K562 (cell line): ENCODE measurements at regions not wholly inside any gene's neighbourhood (a gene's known extent, or its start where the extent isn't known, plus 50 kb on each side); places are given as distances from the start of the nearest gene placed in this dataset.

Source experiments
- ATAC-seq: fragments of 200-7000 bp; cut with Tn5 transposase; 3 replicates; pipeline ENCODE4 v1.9.1; 2020; ENCODE audit warnings: moderate library complexity
- BruUV-seq: library from RNA; stranded (reverse); fragments of 400-500 nt; replicated peaks from 2 replicates; lab custom pipeline; 2021; lab: Mats Ljungman, UMichigan
- CTCF ChIA-PET: fragments of 300-600 bp; formaldehyde crosslinking; extraction: SDS; loops from one replicate; lab custom pipeline; 2021; ENCODE audit warnings: low intra/inter-chr PET ratio; lab: Yijun Ruan, JAX
- POLR2A ChIA-PET: fragments of 300-600, 350-650 bp; sonication (Branson Sonifier 250); formaldehyde crosslinking; extraction: SDS; loops from one replicate; lab custom pipeline; 2021; ENCODE audit warnings: antibody characterized with exemption, inconsistent platforms; lab: Yijun Ruan, JAX
- DNase-seq, 4 experiments: peaks; one replicate each; pipeline versions ENCODE4 v3.0.0 to v3.0.0-alpha.2; 2011 to 2018; ENCODE audit warnings: low spot score in 3 of 4, mixed read lengths in 3 of 4; ENCODE audit errors: extremely low read depth in 1 of 4
- FAIRE-seq: peaks from 2 replicates; lab custom pipeline; 2011; peaks lifted over from hg19 to GRCh38; lab: Jason Lieb, UNC
- H2AFZ ChIP-seq: 2 replicates; pipeline ENCODE4 v1.6.0; 2011; ENCODE audit warnings: low read depth, low read length, control low read depth, inconsistent platforms
- H3K27ac ChIP-seq: fragments of 200-600 bp; 3 replicates; pipeline ENCODE4 v1.8.0; 2011; ENCODE audit warnings: low read depth, mild to moderate bottlenecking, control low read depth, inconsistent platforms, low read length, moderate library complexity, mixed read lengths; ENCODE audit errors: extremely low read depth
- H3K27me3 ChIP-seq, 2 experiments: fragments of 300-600 bp in 1 of 2; 2 replicates in 1 of 2; 3 replicates in 1 of 2; pipeline versions ENCODE4 v1.6.0 to v1.8.0; 2011; ENCODE audit warnings: inconsistent platforms in 2 of 2, low read length in 2 of 2, mild to moderate bottlenecking in 1 of 2, mixed read lengths in 1 of 2, moderate library complexity in 1 of 2; ENCODE audit not compliant: control insufficient read depth in 2 of 2, insufficient read depth in 2 of 2
- H3K36me3 ChIP-seq: fragments of 300-600 bp; 3 replicates; pipeline ENCODE4 v1.8.0; 2011; ENCODE audit warnings: mild to moderate bottlenecking, low read length, inconsistent platforms; ENCODE audit not compliant: control insufficient read depth, insufficient read depth
- H3K4me1 ChIP-seq, 2 experiments: fragments of 200-600 bp in 1 of 2; replicated peaks in 1 of 2; 2 replicates in 1 of 2; 3 replicates in 1 of 2; pipeline versions ENCODE4 v1.5.1 to v1.8.0; 2011; ENCODE audit warnings: inconsistent platforms in 2 of 2, low read length in 2 of 2, mild to moderate bottlenecking in 1 of 2, mixed read lengths in 1 of 2, moderate library complexity in 1 of 2; ENCODE audit not compliant: control insufficient read depth in 2 of 2, insufficient read depth in 2 of 2
- H3K4me2 ChIP-seq: 2 replicates; pipeline ENCODE4 v1.6.1; 2011; ENCODE audit warnings: low read length, control low read depth, inconsistent platforms, mixed read lengths; ENCODE audit not compliant: insufficient read depth
- H3K4me3 ChIP-seq: fragments of 200-600 bp; sonication (generic), shearing (Covaris generic); 2 replicates; pipeline ENCODE4 v1.5.1; 2016; ENCODE audit warnings: control low read depth, inconsistent platforms
- H3K79me2 ChIP-seq: fragments of 200-600 bp; 3 replicates; pipeline ENCODE4 v1.8.0; 2011; ENCODE audit warnings: low read length, inconsistent platforms; ENCODE audit not compliant: control insufficient read depth, insufficient read depth
- H3K9ac ChIP-seq, 2 experiments: 2 replicates each; pipeline versions ENCODE4 v1.6.0 to v1.6.1; 2011; ENCODE audit warnings: low read depth in 2 of 2, low read length in 2 of 2, control low read depth in 1 of 2, inconsistent platforms in 1 of 2, mild to moderate bottlenecking in 1 of 2, mixed read lengths in 1 of 2; ENCODE audit not compliant: insufficient read depth in 1 of 2
- H3K9me1 ChIP-seq: one replicate; pipeline ENCODE4 v1.6.0; 2011; ENCODE audit warnings: inconsistent platforms, mild to moderate bottlenecking, low read length, moderate library complexity; ENCODE audit not compliant: control insufficient read depth, insufficient read depth
- H3K9me3 ChIP-seq: replicated peaks from 2 replicates; pipeline ENCODE4 v1.5.1; 2011; ENCODE audit warnings: low read depth, low read length, inconsistent platforms; ENCODE audit not compliant: control insufficient read depth, insufficient read depth
- H4K20me1 ChIP-seq: replicated peaks from 2 replicates; pipeline ENCODE4 v1.6.1; 2011; ENCODE audit warnings: low read length, inconsistent platforms, mixed read lengths; ENCODE audit not compliant: control insufficient read depth, insufficient read depth
- BDP1 ChIP-seq: IDR thresholded peaks from 3 replicates; pipeline ENCODE4 v1.6.1; 2011; ENCODE audit not compliant: insufficient read length, insufficient read depth
- BRCA1 ChIP-seq, 2 experiments: fragments of 450-650 bp in 1 of 2; sonication (generic) in 1 of 2; formaldehyde crosslinking in 1 of 2; IDR thresholded peaks; 2 replicates each; pipeline versions ENCODE4 v1.5.0 to v1.6.1; 2017 to 2020; ENCODE audit warnings: mild to moderate bottlenecking in 1 of 2, missing genetic modification reagents in 1 of 2
- HMG20A ChIP-seq: fragments of 450-650 bp; formaldehyde crosslinking; conservative IDR thresholded peaks from 2 replicates; pipeline ENCODE4 v1.4.0; 2020; ENCODE audit warnings: mild to moderate bottlenecking, mixed read lengths
- POLR2AphosphoS2 ChIP-seq: IDR thresholded peaks from 2 replicates; pipeline ENCODE4 v1.6.1; 2012; ENCODE audit warnings: low read length, improper control_type of control experiment
- RBM25 ChIP-seq: fragments of 200-400 bp; formaldehyde crosslinking; IDR thresholded peaks from 2 replicates; pipeline ENCODE4 v1.6.1; 2018; ENCODE audit warnings: low read length, low read depth, moderate library complexity; ENCODE audit not compliant: severe bottlenecking
- RBM34 ChIP-seq: fragments of 200-400 bp; formaldehyde crosslinking; IDR thresholded peaks from 2 replicates; pipeline ENCODE4 v1.6.1; 2018; ENCODE audit warnings: low read length, borderline replicate concordance; ENCODE audit not compliant: insufficient read depth
- RFX1 ChIP-seq: fragments of 450-650 bp; IDR thresholded peaks from 2 replicates; pipeline ENCODE4 v1.6.1; 2016; ENCODE audit warnings: mild to moderate bottlenecking, moderate library complexity
- SMAD2 ChIP-seq: fragments of 150-350 bp; IDR thresholded peaks from 2 replicates; pipeline ENCODE4 v1.6.1; 2014; ENCODE audit warnings: low read depth, mild to moderate bottlenecking, low read length
- SNIP1 ChIP-seq: fragments of 450-650 bp; IDR thresholded peaks from 2 replicates; pipeline ENCODE4 v1.7.1; 2017; ENCODE audit warnings: low read depth, mild to moderate bottlenecking
- SRSF7 ChIP-seq: fragments of 200-400 bp; formaldehyde crosslinking; optimal IDR thresholded peaks from 2 replicates; pipeline ENCODE3; 2017; ENCODE audit warnings: mild to moderate bottlenecking, low read depth, low read length
- TAF9B ChIP-seq: fragments of 450-650 bp; IDR thresholded peaks from 2 replicates; pipeline ENCODE4 v1.6.1; 2018; ENCODE audit warnings: mild to moderate bottlenecking; ENCODE audit not compliant: partially characterized antibody
- ZNF277 ChIP-seq: fragments of 250-450 bp; sonication (Bioruptor Pico); IDR thresholded peaks from 2 replicates; pipeline ENCODE4 v1.8.0; 2022; ENCODE audit warnings: inconsistent platforms, mild to moderate bottlenecking, moderate library complexity, borderline replicate concordance
- ZNF311 ChIP-seq: fragments of 250-450 bp; sonication (Bioruptor Pico); IDR thresholded peaks from 2 replicates; pipeline ENCODE4 v1.4.0; 2020; ENCODE audit warnings: mild to moderate bottlenecking, moderate library complexity
- WGBS: fragments of 100-300 bp; shearing (Covaris generic); methylation state at CpG from one replicate; pipeline ENCODE4 v1.1.6; 2016; ENCODE audit warnings: low coverage, mixed read lengths; ENCODE audit not compliant: insufficient coverage; ENCODE audit errors: missing lambda C conversion rate; 5-methylcytosine and 5-hydroxymethylcytosine counted together
- in situ Hi-C: fragments of 300-500 bp; cut with MboI; formaldehyde crosslinking; loops from 4 replicates; pipeline ENCODE4 v1.15.0; 2018; ENCODE audit warnings: inconsistent platforms, mixed read lengths
- intact Hi-C: fragments of 100-400 bp; cut with micrococcal nuclease; formaldehyde crosslinking; loops from 2 replicates; pipeline ENCODE4 v1.14.2; 2022

- DNase-seq (no peak), ATAC-seq (no peak), FAIRE-seq (no peak)
- WGBS: 0% methylated on average over 3 of the region's 3 CpGs
- Histone ChIP-seq H3K36me3 (no peaks in the 10 kb centered on the region), H3K27me3 (no peaks in the 10 kb centered on the region), H3K9me1 (no peaks in the 10 kb centered on the region), H4K20me1 (no peaks in the 10 kb centered on the region), H3K9me3 (no peaks in the 10 kb centered on the region), H3K4me1 (no peaks in the 10 kb centered on the region), H3K4me3 (no peak overlapping the region), H3K27ac (no peak overlapping the region), H3K4me2 (no peak overlapping the region), H3K9ac (no peak overlapping the region), H2AFZ (no peak overlapping the region), H3K79me2 (no peaks in the 10 kb centered on the region)
- CTCF ChIA-PET: no interaction called here
- intact Hi-C loops: no loop called here
- TF ChIP-seq TAF9B: no peak
- TF ChIP-seq BDP1: no peak
- no peak for TF ChIP-seq RBM34
- no peak for TF ChIP-seq RBM25
- TF ChIP-seq ZNF277: no peak
- TF ChIP-seq SMAD2: no peak
- TF ChIP-seq BRCA1 (IDR thresholded peaks at IDR 0.05): no peak
- TF ChIP-seq BRCA1 (CRISPR knock-in tag; IDR thresholded peaks at IDR 0.05): no peak
- TF ChIP-seq RFX1: no peak
- TF ChIP-seq HMG20A (CRISPR knock-in tag): no peak
- no peak for TF ChIP-seq POLR2AphosphoS2
- TF ChIP-seq ZNF311 (CRISPR knock-in tag): no peak
- TF ChIP-seq SRSF7: no peak
- TF ChIP-seq SNIP1: no peak
- POLR2A ChIA-PET: no interaction called here
- BruUV-seq: no TSS peak
- in situ Hi-C loops: no loop called here
These were observed 126.6 kb downstream of the C9orf152 start for GRCh38 chr9:110081395-110081794.
